H1 (cell line): ENCODE measurements at regions not wholly inside any gene's neighbourhood (a gene's known extent, or its start where the extent isn't known, plus 50 kb on each side); places are given as distances from the start of the nearest gene placed in this dataset.
"Not testable (repeated sequence)": the region's sequence is repeated elsewhere in the genome, so short reads cannot be mapped to it uniquely, and the experiment has no call there.

Source experiments
- CTCF ChIA-PET: fragments of 300-600 bp; sonication (Branson Sonifier 250); formaldehyde crosslinking; loops from one replicate; lab custom pipeline; 2021; ENCODE audit not compliant: partially characterized antibody; lab: Charles Lee
- POLR2A ChIA-PET: fragments of 300-600 bp; sonication (Branson Sonifier 250); formaldehyde crosslinking; loops from one replicate; lab custom pipeline; 2021; ENCODE audit warnings: inconsistent platforms; ENCODE audit not compliant: partially characterized antibody; lab: Charles Lee
- DNase-seq, 2 experiments: peaks; one replicate each; pipeline versions ENCODE4 v3.0.0 to v3.0.0-alpha.2; 2010 to 2022; ENCODE audit warnings: low spot score in 2 of 2, low read depth in 1 of 2, mixed read lengths in 1 of 2
- FAIRE-seq: peaks from 2 replicates; lab custom pipeline; 2011; peaks lifted over from hg19 to GRCh38; lab: Jason Lieb, UNC
- H2AFZ ChIP-seq: 2 replicates; pipeline ENCODE4 v1.8.1; 2012; ENCODE audit warnings: low read length, inconsistent platforms
- H2AK5ac ChIP-seq: 2 replicates; pipeline ENCODE4 v1.6.1; 2013; ENCODE audit warnings: low read depth, low read length
- H2BK120ac ChIP-seq: replicated peaks from 2 replicates; pipeline ENCODE3; 2013; ENCODE audit warnings: low read depth, low read length, inconsistent platforms
- H2BK12ac ChIP-seq: 2 replicates; pipeline ENCODE4 v1.6.1; 2013; ENCODE audit warnings: low read depth, low read length
- H2BK15ac ChIP-seq: 2 replicates; pipeline ENCODE4 v1.6.1; 2013; ENCODE audit warnings: low read length
- H2BK20ac ChIP-seq: 2 replicates; pipeline ENCODE4 v1.6.1; 2013; ENCODE audit warnings: low read length
- H2BK5ac ChIP-seq: 2 replicates; pipeline ENCODE4 v1.6.1; 2013; ENCODE audit warnings: low read depth, low read length
- H3K14ac ChIP-seq: 2 replicates; pipeline ENCODE4 v1.6.1; 2013; ENCODE audit warnings: inconsistent platforms; ENCODE audit not compliant: insufficient read length
- H3K18ac ChIP-seq: 2 replicates; pipeline ENCODE4 v1.6.1; 2013; ENCODE audit warnings: low read length; ENCODE audit errors: extremely low read depth
- H3K23ac ChIP-seq: 2 replicates; pipeline ENCODE4 v1.6.1; 2013; ENCODE audit warnings: inconsistent platforms; ENCODE audit not compliant: insufficient read length
- H3K23me2 ChIP-seq: 2 replicates; pipeline ENCODE4 v1.6.1; 2013; ENCODE audit warnings: low read depth, low read length
- H3K27ac ChIP-seq: 2 replicates; pipeline ENCODE4 v1.6.1; 2011; ENCODE audit warnings: low read depth, low read length, inconsistent platforms
- H3K27me3 ChIP-seq, 4 experiments: replicated peaks in 1 of 4; 1 replicate in 1 of 4; 2 replicates in 3 of 4; pipeline versions ENCODE4 v1.6.1 to v1.8.1; 2011 to 2013; ENCODE audit warnings: low read length in 3 of 4, mild to moderate bottlenecking in 3 of 4, inconsistent platforms in 2 of 4, mixed read lengths in 2 of 4, moderate library complexity in 1 of 4; ENCODE audit not compliant: control insufficient read depth in 3 of 4, insufficient read depth in 3 of 4; ENCODE audit errors: extremely low read depth in 1 of 4
- H3K36me3 ChIP-seq, 4 experiments: 2 replicates each; pipeline versions ENCODE4 v1.6.1 to v1.8.1; 2011 to 2013; ENCODE audit warnings: mild to moderate bottlenecking in 4 of 4, low read length in 3 of 4, moderate library complexity in 2 of 4, control low read depth in 1 of 4, inconsistent platforms in 1 of 4; ENCODE audit not compliant: insufficient read depth in 4 of 4, control insufficient read depth in 2 of 4
- H3K4ac ChIP-seq: replicated peaks from 2 replicates; pipeline ENCODE3; 2013; ENCODE audit warnings: low read length, low read depth, mixed read lengths, inconsistent platforms; ENCODE audit not compliant: insufficient read length
- H3K4me1 ChIP-seq, 4 experiments: replicated peaks in 1 of 4; 1 replicate in 1 of 4; 2 replicates in 3 of 4; pipeline versions ENCODE4 v1.6.1 to v1.8.1; 2011 to 2013; ENCODE audit warnings: low read length in 3 of 4, inconsistent platforms in 2 of 4, mixed read lengths in 1 of 4; ENCODE audit not compliant: insufficient read depth in 4 of 4, control insufficient read depth in 3 of 4
- H3K4me2 ChIP-seq, 2 experiments: 2 replicates each; pipeline versions ENCODE4 v1.6.1 to v1.8.1; 2011 to 2013; ENCODE audit warnings: low read depth in 2 of 2, low read length in 2 of 2, control low read depth in 1 of 2, inconsistent platforms in 1 of 2, mild to moderate bottlenecking in 1 of 2; ENCODE audit not compliant: insufficient read depth in 1 of 2
- H3K4me3 ChIP-seq, 4 experiments: fragments of 200-600, 300-600 bp in 1 of 4; sonication (generic), shearing (Covaris generic), sonication (Bioruptor Twin) in 1 of 4; 2 replicates each; pipeline versions ENCODE4 v1.5.1 to v1.8.1; 2011 to 2016; ENCODE audit warnings: low read length in 4 of 4, low read depth in 3 of 4, control low read depth in 2 of 4, inconsistent platforms in 2 of 4, mild to moderate bottlenecking in 2 of 4, mixed read lengths in 1 of 4, moderate library complexity in 1 of 4; ENCODE audit not compliant: insufficient read depth in 2 of 4; ENCODE audit errors: extremely low read depth in 1 of 4
- H3K56ac ChIP-seq: replicated peaks from 2 replicates; pipeline ENCODE3; 2013; ENCODE audit warnings: low read depth, mild to moderate bottlenecking, mixed read lengths, low read length, inconsistent platforms; ENCODE audit not compliant: insufficient read length
- H3K79me1 ChIP-seq: 2 replicates; pipeline ENCODE4 v1.6.1; 2013; ENCODE audit warnings: low read depth, low read length, control low read depth
- H3K79me2 ChIP-seq, 2 experiments: 2 replicates each; pipeline versions ENCODE4 v1.6.1 to v1.8.1; 2012 to 2013; ENCODE audit warnings: low read length in 2 of 2, mild to moderate bottlenecking in 2 of 2, inconsistent platforms in 1 of 2; ENCODE audit not compliant: insufficient read depth in 2 of 2, control insufficient read depth in 1 of 2
- H3K9ac ChIP-seq, 4 experiments: replicated peaks in 1 of 4; 1 replicate in 1 of 4; 2 replicates in 3 of 4; pipeline versions ENCODE4 v1.6.1 to v1.8.1; 2011 to 2013; ENCODE audit warnings: low read depth in 3 of 4, low read length in 3 of 4, control low read depth in 2 of 4, mild to moderate bottlenecking in 2 of 4, moderate library complexity in 2 of 4, inconsistent platforms in 1 of 4; ENCODE audit errors: extremely low read depth in 1 of 4
- H3K9me3 ChIP-seq, 2 experiments: 2 replicates each; pipeline versions ENCODE4 v1.6.1 to v1.8.1; 2012 to 2013; ENCODE audit warnings: mild to moderate bottlenecking in 2 of 2, moderate library complexity in 2 of 2, control low read depth in 1 of 2, inconsistent platforms in 1 of 2, low read depth in 1 of 2, low read length in 1 of 2, mixed read lengths in 1 of 2; ENCODE audit not compliant: insufficient read depth in 2 of 2
- H4K20me1 ChIP-seq, 2 experiments: replicated peaks in 1 of 2; 2 replicates each; pipeline versions ENCODE3 to v1.8.1; 2011 to 2013; ENCODE audit warnings: inconsistent platforms in 2 of 2, low read length in 2 of 2, mild to moderate bottlenecking in 1 of 2; ENCODE audit not compliant: insufficient read depth in 2 of 2, control insufficient read depth in 1 of 2
- H4K5ac ChIP-seq: 2 replicates; pipeline ENCODE4 v1.6.1; 2013; ENCODE audit warnings: low read length, low read depth, mixed read lengths, inconsistent platforms; ENCODE audit not compliant: insufficient read length
- H4K8ac ChIP-seq: 2 replicates; pipeline ENCODE4 v1.8.0; 2013; ENCODE audit warnings: mild to moderate bottlenecking, moderate library complexity, low read length, inconsistent platforms; ENCODE audit not compliant: insufficient read depth; ENCODE audit errors: extremely low read depth
- H4K91ac ChIP-seq: replicated peaks from 2 replicates; pipeline ENCODE3; 2013; ENCODE audit warnings: low read length, mixed read lengths, inconsistent platforms; ENCODE audit not compliant: insufficient read length
- E2F6 ChIP-seq: IDR thresholded peaks from 2 replicates; pipeline ENCODE4 v1.6.1; 2012; ENCODE audit warnings: inconsistent platforms
- EP300 ChIP-seq, 2 experiments: IDR thresholded peaks; 1 replicate in 1 of 2; 2 replicates in 1 of 2; pipeline ENCODE4 v1.6.1; 2011 to 2012; ENCODE audit warnings: low read depth in 2 of 2, low read length in 2 of 2, mild to moderate bottlenecking in 2 of 2, borderline replicate concordance in 1 of 2, inconsistent platforms in 1 of 2, moderate library complexity in 1 of 2
- MAX ChIP-seq: IDR thresholded peaks from 2 replicates; pipeline ENCODE4 v1.6.1; 2012; ENCODE audit warnings: inconsistent platforms
- TCF12 ChIP-seq: IDR thresholded peaks from 2 replicates; pipeline ENCODE4 v1.6.1; 2011; ENCODE audit warnings: low read depth, mild to moderate bottlenecking, low read length
- USF2 ChIP-seq: IDR thresholded peaks from 2 replicates; pipeline ENCODE4 v1.6.1; 2011; ENCODE audit warnings: low read length, improper control_type of control experiment
- WGBS, 2 experiments: shearing (Covaris generic) in 1 of 2; methylation state at CpG; one replicate each; pipeline versions ENCODE4 v1.1.6 to v1.1.7; 2013 to 2015; ENCODE audit warnings: low lambda C conversion rate in 2 of 2, mixed read lengths in 2 of 2, inconsistent platforms in 1 of 2, low coverage in 1 of 2, missing lambda C conversion rate in 1 of 2; ENCODE audit not compliant: insufficient replicate concordance in 2 of 2, insufficient coverage in 1 of 2, insufficient read length in 1 of 2; ENCODE audit errors: extremely low coverage in 1 of 2, missing lambda C conversion rate in 1 of 2; 5-methylcytosine and 5-hydroxymethylcytosine counted together

GRCh38 chr6:168913231-168913865 lies 340.3 kb downstream of the THBS2 start:
- H4K20me1 ChIP-seq, H2BK15ac ChIP-seq, H2BK12ac ChIP-seq, H3K79me1 ChIP-seq, H4K8ac ChIP-seq, H2AFZ ChIP-seq, H3K79me2 ChIP-seq, H3K56ac ChIP-seq, H3K4me2 ChIP-seq, H2BK20ac ChIP-seq, H2BK5ac ChIP-seq, H3K4ac ChIP-seq, FAIRE-seq, H3K23ac ChIP-seq, H3K27me3 ChIP-seq, POLR2A ChIA-PET, H2BK120ac ChIP-seq, H4K5ac ChIP-seq, H3K4me1 ChIP-seq, H3K14ac ChIP-seq, H3K27ac ChIP-seq, H3K9ac ChIP-seq, H3K23me2 ChIP-seq, H4K91ac ChIP-seq, H3K18ac ChIP-seq, H3K36me3 ChIP-seq, H2AK5ac ChIP-seq, H3K4me3 ChIP-seq, DNase-seq: not testable (repeated sequence)
- TF ChIP-seq E2F6 (peak; percentile 45; the same call in 1 of the 2 replicates), TCF12 (peak; percentile 95), EP300 (IDR thresholded peaks at IDR 0.05; ENCODE audit: borderline replicate concordance in 1 of 2, low read depth in 2 of 2, low read length in 2 of 2) (peak in 1 of 2 experiments; percentile 21; a peak in 1 of 3 replicates), MAX (peak; percentile 62; the same call in 1 of the 2 replicates), USF2 (peak; percentile 21; the same call in 1 of the 2 replicates)
- CTCF ChIA-PET: interaction anchor here (0.5 kb wide), 1 partner anchor 16 kb away, joined by 4 read pairs; no protein-coding TSS in a partner anchor
- WGBS, 2 experiments: 84% methylated on average over 11 of the region's 11 CpGs; no CpG with 5 or more reads in 1 of the 2 experiments
- H3K9me3 ChIP-seq: peaks cover 13 to 25% of the 10 kb centered on the region in 2 experiments
